Stimulated activated CD8-positive, alpha-beta memory T cell treated with anti-CD3 and anti-CD28 coated beads, Interleukin-7, amount 100 ng/mL, for 48 hours (primary cell): ENCODE measurements at regions not wholly inside any gene's neighbourhood (a gene's known extent, or its start where the extent isn't known, plus 50 kb on each side); places are given as distances from the start of the nearest gene placed in this dataset.
"Not testable (repeated sequence)": the region's sequence is repeated elsewhere in the genome, so short reads cannot be mapped to it uniquely, and the experiment has no call there.

Source experiments
- DNase-seq, 2 donors: peaks; one replicate each; pipeline ENCODE4 v3.0.0-alpha.2; 2020; ENCODE audit warnings: low read depth in 1 of 2; ENCODE audit errors: extremely low read depth in 1 of 2

- DNase-seq = no peak
Observed at GRCh38 chr1:157270705-157271274, 132.6 kb upstream of the ETV3 start.

GRCh38 chr1:157269656-157270375, 131.6 kb upstream of the ETV3 start:
- no peak for DNase-seq

DNA sequence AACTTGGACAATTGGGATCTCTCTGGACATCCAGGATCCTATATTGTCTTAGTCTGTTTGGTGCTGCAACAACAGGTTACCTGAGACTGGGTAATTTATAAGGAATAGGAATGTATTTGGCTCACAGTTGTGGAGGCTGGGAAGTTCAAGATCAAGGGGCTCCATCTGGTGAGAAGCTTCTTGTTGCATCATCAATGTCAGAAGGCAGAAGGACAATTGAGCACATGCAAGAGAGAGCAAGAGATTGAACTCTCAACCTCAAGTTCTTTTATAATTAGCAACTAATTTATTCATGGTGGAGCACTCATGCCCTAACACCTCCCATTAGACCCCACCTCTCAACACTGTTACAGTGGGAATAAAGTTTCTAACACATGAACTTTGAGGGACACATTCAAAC, 124.7 kb upstream of the ETV3 start:
- DNase-seq = no peak

GRCh38 chr1:157262422-157262821, 124.2 kb upstream of the ETV3 start:
- DNase-seq = no peak

DNA sequence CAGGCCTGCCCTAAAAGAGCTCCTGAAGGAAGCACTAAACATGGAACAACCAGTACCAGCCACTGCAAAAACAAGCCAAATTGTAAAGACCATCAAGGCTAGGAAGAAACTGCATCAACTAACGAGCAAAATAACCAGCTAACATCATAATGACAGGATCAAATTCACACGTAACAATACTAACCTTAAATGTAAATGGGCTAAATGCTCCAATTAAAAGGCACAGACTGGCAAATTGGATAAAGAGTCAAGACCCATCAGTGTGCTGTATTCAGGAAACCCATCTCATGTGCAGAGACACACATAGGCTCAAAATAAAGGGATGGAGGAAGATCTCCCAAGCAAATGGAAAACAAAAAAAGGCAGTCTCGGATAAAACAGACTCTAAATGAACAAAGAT, 117.7 kb upstream of the ETV3 start:
- DNase-seq = not testable (repeated sequence)

DNA sequence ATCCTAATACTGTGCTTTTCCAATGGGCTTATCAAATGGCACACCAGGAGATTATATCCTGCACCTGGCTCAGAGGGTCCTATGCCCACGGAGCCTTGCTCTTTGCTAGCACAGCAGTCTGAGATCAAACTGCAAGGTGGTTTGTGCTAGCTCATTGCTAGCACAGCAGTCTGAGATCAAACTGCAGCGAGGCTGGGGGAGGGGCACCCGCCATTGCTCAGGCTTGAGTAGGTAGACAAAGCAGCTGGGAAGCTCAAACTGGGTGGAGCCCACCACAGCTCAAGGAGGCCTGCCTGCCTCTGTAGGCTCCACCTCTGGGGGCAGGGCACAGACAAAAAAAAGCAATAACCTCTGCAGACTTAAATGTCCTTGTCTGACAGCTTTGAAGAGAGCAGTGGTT, 116.0 kb upstream of the ETV3 start:
- DNase-seq = not testable (repeated sequence)

GRCh38 chr1:157252473-157252872, 114.3 kb upstream of the ETV3 start:
- DNase-seq = no peak

DNA sequence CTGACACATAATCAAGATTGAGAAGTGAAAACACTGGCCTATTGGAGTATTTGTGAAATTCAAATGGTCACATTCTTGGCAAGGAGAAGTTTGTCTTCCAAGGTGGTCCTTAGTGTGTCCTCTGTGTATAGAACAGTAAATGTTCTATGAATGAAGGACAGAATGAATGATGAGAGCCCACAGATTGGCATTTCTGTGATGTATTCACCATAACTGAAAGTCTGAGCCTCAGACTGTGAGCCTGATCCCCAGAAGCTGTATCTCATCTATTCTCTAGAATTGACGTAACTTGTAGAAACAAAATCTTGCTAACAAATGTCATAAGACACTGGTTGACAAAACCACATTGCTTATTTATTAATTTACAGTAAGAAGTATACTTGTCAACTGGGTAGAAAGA, 111.5 kb upstream of the ETV3 start:
- no peak for DNase-seq

- no peak for DNase-seq
Observed at GRCh38 chr1:157249326-157249725, 111.1 kb upstream of the ETV3 start.

- DNase-seq = not testable (repeated sequence)
Observed at GRCh38 chr1:157247764-157248049, 109.5 kb upstream of the ETV3 start.

DNA sequence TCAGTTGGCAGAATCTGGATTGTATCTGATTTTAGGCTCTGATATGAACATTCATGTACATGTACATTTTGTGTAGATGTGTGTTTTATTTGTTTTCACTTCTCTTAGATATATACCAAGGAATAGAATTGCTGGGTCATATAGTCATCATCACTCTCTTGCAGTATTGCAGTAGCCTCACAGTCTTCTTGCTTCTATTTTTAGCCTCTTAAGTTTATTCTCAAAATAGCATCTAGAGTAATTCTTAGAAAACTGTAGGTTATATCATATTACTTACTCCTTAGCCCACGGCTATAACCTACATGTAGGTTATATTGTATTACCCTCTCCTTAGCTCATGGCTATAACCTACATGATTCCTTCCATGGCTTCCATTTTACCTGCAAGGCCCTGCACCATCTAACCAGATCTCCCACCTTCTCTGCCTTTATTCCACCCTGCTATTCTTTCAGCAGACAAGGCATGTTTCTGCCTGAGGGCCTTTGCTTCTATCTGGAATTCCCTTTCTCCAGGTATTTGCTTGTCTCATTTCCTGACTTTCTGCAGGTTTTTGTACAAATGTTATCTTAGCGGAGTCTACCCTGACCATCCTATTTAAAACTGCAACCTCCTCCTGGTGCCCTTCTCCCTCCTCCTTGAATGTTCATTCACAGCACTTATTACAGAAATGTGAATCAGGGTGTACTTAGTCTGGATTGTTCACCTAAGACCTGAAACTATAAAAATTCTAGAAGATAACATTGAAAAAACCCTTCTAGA, 109.0 kb upstream of the ETV3 start:
- DNase-seq = no peak

DNA sequence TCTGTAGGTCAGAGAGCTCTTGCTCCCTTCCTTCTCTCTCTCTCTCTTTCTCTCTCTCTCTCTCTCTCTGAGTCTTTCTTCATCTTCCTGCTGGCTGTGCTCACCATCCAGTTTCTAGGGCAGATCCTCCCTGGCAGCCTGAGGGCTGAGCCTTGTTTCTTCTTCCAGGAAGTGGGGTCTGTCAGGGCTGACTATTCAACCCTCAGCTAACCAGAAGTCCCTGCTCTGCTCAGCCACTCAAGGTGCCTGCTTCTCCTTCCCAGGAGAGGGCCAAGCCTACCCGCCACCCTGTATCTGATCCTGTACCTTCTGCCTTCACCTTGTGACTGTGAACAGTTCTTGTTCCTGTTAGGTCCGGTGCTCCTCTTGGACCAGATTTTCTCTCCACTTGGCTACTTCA, 107.6 kb upstream of the ETV3 start:
- no peak for DNase-seq

DNA sequence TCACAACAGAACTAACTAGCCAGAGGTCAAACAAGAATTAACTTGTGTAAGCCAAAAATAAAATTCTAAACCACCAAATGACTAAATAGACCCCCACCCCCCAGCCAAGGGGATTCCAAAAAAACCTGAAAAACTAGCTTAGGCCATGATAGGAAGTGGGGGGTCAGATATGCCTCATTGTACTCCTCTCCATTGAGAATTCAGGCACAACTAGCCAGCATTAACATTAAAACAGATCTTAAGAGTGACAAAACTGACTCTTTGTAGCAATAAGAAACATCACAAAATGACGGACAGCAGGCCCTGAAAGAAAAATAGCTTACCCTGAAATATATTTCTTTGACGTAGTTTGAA, 103.0 kb upstream of the ETV3 start:
- no peak for DNase-seq

GRCh38 chr1:157240495-157241184, 102.4 kb upstream of the ETV3 start:
- no peak for DNase-seq

GRCh38 chr1:157239936-157240335, 101.7 kb upstream of the ETV3 start:
- DNase-seq = no peak

DNA sequence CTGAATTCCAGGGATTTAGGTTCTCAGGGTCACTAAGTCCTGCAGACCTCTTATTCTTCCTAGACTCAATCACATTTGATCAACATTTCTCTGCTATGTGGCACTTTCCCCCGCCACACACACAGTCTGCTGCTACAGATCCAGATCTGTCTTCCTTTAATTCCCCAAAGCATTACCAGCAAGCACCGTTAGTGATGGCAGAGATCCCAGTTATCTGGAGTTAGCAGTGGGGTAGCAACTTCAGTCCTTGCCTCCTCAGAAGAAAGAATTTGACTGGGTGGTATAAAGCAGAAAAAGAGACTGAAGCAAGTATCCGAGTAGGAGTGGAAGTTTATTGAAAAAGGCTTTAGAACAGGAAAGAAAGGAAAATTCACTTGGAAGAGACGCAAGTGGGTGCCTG, 100.4 kb upstream of the ETV3 start:
- DNase-seq = no peak

- DNase-seq = no peak
Observed at GRCh38 chr1:157237981-157238380, 99.8 kb upstream of the ETV3 start.

- DNase-seq = no peak
Observed at GRCh38 chr1:157237522-157237921, 99.3 kb upstream of the ETV3 start.

GRCh38 chr1:157236072-157236471, 97.9 kb upstream of the ETV3 start:
- DNase-seq = no peak

DNA sequence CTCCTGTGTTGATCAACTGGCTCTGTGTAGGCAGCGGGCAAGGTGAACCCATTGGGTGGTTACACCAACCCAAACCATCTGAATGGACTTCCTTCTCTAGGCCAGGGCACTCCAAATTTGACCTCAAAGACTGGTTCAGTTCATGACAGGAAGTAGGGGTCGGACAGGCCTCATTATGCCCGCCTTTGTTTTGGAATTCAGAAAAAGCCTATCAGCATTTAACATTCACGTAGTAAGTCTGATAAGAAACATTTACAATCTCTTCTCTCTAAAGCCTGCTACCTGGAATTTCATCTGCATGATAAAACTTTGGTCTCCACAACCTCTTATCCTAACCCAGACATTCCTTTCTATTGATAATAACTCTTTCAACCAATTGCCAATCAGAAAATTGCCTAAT, 97.1 kb upstream of the ETV3 start:
- no peak for DNase-seq

GRCh38 chr1:157234705-157235273, 96.6 kb upstream of the ETV3 start:
- DNase-seq = no peak

DNA sequence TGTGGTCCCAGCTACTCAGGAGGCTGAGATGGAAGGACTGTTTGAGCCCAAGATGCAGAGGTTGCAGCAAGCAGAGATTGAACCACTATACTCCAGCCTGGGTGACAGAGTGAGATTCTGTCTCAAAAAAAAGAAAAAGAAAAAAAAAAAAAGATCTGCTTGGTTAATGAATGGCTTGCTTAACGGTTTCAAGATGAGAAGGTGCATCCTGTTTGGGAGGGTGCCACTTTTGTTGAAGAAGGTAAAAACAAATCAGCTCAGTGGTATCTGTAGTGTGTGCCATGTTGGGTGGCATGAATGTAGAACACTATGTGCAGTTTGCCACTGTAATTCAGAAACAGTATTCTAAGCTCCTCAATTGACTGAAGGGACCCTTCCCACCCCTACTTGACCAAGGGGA, 94.9 kb upstream of the ETV3 start:
- no peak for DNase-seq
